ENCODE measurements at regions not wholly inside any gene's neighbourhood (a gene's known extent, or its start where the extent isn't known, plus 50 kb on each side); places are given as distances from the start of the nearest gene placed in this dataset.
"Not testable (repeated sequence)": the region's sequence is repeated elsewhere in the genome, so short reads cannot be mapped to it uniquely, and the experiment has no call there.

DNA sequence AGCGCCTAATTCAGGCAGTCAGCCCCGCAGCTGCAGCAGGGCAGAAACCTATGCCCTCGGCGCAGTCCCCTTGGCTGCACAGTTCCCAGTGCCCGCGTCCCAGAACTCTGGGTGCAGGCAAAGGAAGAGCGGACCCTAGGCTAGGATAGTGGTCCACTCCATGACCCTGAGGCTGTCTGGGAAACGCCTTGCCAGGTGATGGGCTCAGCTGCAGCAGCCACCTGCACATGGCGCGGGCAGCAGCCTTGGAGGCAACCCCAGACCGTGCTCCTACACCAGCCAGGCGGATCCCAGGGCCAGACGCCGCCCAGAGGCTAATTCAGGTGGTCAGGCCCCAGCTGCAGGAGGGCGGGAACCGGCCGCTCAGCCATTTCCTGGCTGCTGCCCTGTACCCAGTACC is 83.0 kb downstream of the POTEC start:
- not testable (repeated sequence) for DNase-seq

- not testable (repeated sequence) for DNase-seq
Observed at GRCh38 chr18:14459826-14460225, 83.6 kb downstream of the POTEC start.

GRCh38 chr18:14458009-14458945 is 85.1 kb downstream of the POTEC start:
- peak; percentile 37 for DNase-seq

DNA sequence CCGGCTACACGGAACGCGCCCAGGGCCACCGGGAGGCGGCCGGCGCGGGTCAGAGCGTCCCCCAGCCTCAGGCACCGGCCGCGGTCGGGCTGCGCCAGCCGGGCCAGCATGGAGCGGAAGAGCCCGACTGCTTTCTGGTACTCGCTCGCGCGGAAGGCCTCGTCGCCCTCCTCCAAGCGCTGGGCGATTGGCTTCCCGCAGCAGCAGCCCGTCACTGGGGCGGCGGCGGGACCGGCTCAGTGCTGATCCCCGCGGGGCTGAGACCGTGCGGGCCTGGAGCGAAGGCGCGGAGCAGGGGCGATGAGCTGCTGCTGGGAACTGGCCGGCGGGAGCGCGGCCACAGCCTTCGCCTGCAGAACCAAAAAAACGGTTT is 92.8 kb downstream of the POTEC start:
- DNase-seq, result peak; percentile 6

- DNase-seq, result peak; percentile 15
Observed at GRCh38 chr18:14449995-14450636, 93.3 kb downstream of the POTEC start.

- not testable (repeated sequence) for DNase-seq
Observed at GRCh38 chr18:14449062-14449461, 94.3 kb downstream of the POTEC start.

DNA sequence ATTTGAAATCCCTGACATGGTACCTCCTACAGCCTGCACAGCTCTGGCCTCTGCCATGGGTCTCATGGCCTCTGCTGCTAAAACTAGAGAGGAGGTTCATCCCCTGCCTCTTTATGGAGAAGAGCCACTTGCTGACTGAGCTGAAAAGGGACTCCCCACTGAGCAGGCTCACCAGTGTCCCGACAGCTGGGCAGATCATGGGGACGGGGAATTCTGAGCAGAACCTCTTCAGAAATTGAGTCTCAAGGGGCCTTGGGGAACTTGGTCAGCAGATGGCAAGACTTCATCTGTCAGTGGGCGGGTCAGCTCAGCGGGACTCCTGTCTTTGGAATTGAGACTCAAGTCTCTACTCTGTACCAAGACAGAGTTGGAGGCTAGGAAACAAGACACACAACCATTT is 95.7 kb downstream of the POTEC start:
- not testable (repeated sequence) for DNase-seq

- not testable (repeated sequence) for DNase-seq
Observed at GRCh38 chr18:14435460-14435859, 107.9 kb downstream of the POTEC start.

GRCh38 chr18:14432371-14432770 is 111.0 kb downstream of the POTEC start:
- DNase-seq, result not testable (repeated sequence)

- peak; percentile 25 for DNase-seq
Observed at GRCh38 chr18:14431031-14431521, 112.3 kb downstream of the POTEC start.

GRCh38 chr18:14415806-14416205 is 127.6 kb downstream of the POTEC start:
- DNase-seq, result not testable (repeated sequence)

DNA sequence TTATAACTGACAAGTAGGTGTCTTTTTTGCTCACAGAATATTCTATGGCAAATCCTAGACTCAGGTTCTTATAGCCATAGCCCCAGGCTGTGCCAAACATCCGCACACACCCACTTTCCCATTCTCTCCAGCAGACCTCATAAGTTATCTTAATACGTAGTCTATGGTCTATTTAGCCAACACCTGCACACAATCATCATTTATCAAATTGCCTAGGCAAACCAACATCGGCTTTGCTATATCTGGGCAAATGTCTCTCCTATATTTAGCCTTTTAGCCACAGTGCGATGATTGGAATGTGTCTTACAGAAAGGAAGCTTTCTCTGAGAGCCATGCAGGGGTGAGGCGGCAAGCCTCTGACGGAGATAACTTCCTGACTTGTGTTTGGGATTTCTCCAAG is 128.0 kb downstream of the POTEC start:
- DNase-seq, result not testable (repeated sequence)

- not testable (repeated sequence) for DNase-seq
Observed at GRCh38 chr18:14395533-14395932, 147.9 kb downstream of the POTEC start.

- not testable (repeated sequence) for DNase-seq
Observed at GRCh38 chr18:14393563-14394103, 149.8 kb downstream of the POTEC start.

- DNase-seq, result not testable (repeated sequence)
Observed at GRCh38 chr18:14392604-14393003, 150.8 kb downstream of the POTEC start.

DNA sequence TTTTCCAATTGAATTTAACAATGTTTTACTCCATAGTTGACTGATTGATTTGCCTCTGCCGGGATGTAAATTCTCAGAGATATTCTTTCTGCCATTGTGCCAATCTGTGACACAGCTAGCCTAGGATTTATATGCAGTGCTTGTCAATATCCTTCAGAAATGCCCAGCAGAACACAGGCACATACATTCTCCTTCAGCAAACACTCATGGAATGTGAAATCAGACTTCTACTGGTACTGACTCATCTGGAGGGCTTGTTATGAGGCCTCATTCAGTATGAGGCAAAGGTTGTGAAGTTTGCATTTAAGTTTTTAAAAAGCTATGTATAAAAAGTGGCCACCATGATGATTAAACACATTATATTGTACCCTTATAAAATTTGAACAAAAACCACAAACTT is 158.4 kb downstream of the POTEC start:
- not testable (repeated sequence) for DNase-seq

DNA sequence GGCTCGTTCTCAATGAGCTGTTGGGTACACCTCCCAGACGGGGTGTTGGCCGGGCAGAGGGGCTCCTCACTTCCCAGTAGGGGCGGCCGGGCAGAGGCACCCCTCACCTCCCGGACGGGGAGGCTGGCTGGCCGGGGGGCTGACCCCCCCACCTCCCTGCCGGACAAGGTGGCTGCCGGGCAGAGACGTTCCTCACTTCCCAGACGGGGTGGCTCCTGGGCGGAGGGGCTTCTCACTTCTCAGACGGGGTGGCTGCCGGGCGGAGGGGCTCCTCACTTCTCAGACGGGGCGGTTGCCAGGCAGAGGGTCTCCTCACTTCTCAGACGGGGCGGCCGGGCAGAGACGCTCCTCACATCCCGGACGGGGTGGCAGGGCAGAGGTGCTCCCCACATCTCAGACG is 160.7 kb downstream of the POTEC start:
- DNase-seq, result not testable (repeated sequence)

GRCh38 chr18:14379489-14379888 is 163.9 kb downstream of the POTEC start:
- not testable (repeated sequence) for DNase-seq

DNA sequence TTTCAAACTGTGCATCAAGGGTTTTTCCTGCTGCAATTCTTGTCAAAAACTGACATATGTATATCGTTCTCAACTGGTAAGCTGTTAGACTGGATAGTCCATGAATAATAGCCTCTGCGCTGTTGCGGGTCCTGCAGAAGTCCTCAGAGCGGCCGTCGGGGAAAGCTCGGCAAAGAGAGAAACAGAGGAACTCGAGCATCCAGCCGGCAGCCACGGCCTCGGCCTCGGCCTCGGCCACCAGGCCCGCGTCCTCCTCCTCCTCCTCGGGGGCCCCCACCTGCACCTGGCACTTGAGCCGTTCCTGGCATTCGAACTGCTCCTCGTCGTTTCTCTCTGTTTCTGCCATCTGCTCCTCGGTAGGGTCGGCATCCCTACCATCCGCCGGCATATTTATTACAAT is 165.0 kb downstream of the POTEC start:
- not testable (repeated sequence) for DNase-seq

DNA sequence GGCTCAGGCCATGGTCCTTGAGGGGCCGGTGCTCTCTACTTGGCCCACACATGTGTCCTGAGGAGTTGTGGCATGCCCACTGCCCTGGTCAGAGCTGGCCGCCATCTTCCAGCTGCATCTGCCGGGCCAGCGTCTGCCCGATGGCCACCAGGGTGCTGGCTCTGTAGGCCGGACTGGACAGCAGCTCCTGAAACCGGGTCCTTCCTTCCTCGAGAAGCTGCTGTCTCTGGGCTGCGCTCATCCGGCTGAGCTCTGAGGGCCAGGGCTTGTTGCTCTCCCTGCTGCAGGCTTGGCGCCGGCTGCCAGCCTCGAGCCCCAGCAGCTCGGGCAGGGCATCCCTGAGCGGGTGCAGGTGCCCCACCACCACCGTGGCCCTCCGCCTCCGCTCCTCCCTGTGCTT is 182.1 kb downstream of the POTEC start:
- not testable (repeated sequence) for DNase-seq

GRCh38 chr18:14357553-14358297 is 185.7 kb downstream of the POTEC start:
- DNase-seq, result not testable (repeated sequence)

GRCh38 chr18:14342170-14342569 is 201.2 kb downstream of the POTEC start:
- DNase-seq, result not testable (repeated sequence)

DNA sequence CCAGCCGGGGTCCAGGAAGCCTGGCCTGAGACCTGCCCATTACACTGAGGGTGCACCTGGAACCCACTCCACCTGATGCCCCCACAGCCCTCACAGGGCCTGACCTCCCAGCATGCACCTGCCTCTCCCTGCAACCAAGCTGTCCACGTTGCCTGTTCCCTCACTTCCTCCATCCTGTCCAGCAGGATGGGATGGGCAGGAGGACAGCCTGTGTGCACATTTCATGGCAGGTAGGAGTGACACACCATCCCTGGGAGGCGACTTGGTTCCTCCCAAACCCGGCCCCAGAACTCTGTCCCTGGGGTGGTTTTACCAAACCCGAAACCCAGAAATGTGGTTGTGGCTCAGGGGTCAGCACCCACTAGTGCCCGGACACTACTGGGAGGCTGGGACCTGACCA is 203.8 kb upstream of the ZNF519 start:
- not testable (repeated sequence) for DNase-seq

All from T-helper 9 cell (primary cell).